ENCODE measurements at regions not wholly inside any gene's neighbourhood (a gene's known extent, or its start where the extent isn't known, plus 50 kb on each side); places are given as distances from the start of the nearest gene placed in this dataset.

DNA sequence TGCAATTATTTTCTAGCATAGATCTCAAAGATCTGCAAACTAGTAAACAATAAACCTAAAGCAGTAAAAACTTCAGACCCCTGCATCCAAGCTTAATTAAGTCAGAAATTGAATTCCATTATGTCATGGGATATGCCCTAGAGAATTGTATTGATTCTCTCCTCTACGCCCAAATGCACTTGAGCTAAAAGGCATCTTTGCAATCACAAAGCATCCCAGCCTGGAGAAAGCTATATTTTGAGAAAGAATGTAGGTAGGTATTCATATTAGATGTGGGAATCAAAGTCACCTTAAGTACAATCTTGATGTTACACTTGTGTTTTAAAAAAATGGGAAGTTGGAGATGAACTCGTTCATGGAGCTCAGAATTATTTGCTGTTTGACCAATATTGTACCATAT, 386.7 kb downstream of the ADAMTS20 start:
- no peak for TF ChIP-seq CTCF (IDR thresholded peaks at IDR 0.05)
- Histone ChIP-seq H3K27ac (no peak overlapping the region), H3K4me3 (no peak overlapping the region)
- DNase-seq (ENCODE audit: low spot score), result no peak

GRCh38 chr12:43162138-43162537, 389.9 kb downstream of the ADAMTS20 start:
- Histone ChIP-seq H3K27ac (no peak overlapping the region), H3K4me3 (no peak overlapping the region)
- no peak for DNase-seq (ENCODE audit: low spot score)
- TF ChIP-seq CTCF (IDR thresholded peaks at IDR 0.05), result no peak

DNA sequence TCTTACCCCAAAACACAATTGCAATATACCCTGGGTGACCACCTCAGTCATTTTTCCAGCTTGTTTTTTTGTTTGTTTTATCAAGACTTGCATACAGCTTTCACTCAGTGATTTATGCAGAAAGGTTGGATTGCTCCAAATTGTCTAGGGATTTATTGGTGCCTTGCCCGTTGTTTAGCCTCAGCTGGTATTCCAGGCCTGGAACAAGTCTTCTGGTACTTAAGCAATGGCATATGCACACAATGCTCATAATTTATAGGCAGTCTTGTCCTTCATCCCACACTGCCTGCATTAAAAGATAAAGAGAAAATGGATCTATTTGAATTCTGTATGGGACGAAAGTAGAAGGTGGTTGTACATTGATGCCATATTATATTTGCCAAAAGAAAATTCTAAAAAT, 392.5 kb downstream of the ADAMTS20 start:
- Histone ChIP-seq H3K27ac (no peak overlapping the region), H3K4me3 (no peak overlapping the region)
- TF ChIP-seq CTCF (IDR thresholded peaks at IDR 0.05), result no peak
- DNase-seq (ENCODE audit: low spot score), result no peak

GRCh38 chr12:43158126-43158525, 393.9 kb downstream of the ADAMTS20 start:
- H3K4me3 ChIP-seq, result no peak overlapping the region
- DNase-seq (ENCODE audit: low spot score), result no peak
- no peak for TF ChIP-seq CTCF (IDR thresholded peaks at IDR 0.05)

DNA sequence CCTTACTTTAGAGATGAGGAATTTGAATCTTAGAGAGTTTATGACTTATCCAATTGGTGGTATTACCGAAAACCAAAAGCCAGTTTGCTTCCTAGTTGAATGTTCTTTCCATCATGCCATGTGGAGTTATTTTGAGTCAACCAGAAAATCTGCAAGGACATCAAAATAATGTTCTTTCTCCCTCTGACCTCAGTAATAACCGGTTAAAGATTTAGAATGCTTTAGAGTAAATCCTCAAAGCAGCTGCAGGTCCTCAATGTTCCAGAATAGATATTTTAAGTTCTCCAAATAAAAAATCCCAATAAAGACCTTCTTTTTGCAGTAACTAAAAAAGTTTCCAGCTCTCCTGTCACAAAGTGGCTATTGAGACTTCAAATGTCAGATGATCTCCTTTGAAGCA, 396.6 kb downstream of the ADAMTS20 start:
- no peak for TF ChIP-seq CTCF (IDR thresholded peaks at IDR 0.05)
- DNase-seq (ENCODE audit: low spot score), result no peak
- Histone ChIP-seq H3K4me3 (no peak overlapping the region), H3K27ac (no peak overlapping the region)

More at GRCh38 chr12:43158126-43158525, 393.9 kb downstream of the ADAMTS20 start:
- H3K27ac ChIP-seq, result no peak overlapping the region

- no peak for TF ChIP-seq CTCF (IDR thresholded peaks at IDR 0.05)
Measured at GRCh38 chr12:43154498-43155045, 397.4 kb downstream of the ADAMTS20 start.

GRCh38 chr12:43151441-43151981, 400.5 kb downstream of the ADAMTS20 start:
- DNase-seq (ENCODE audit: low spot score), result no peak
- Histone ChIP-seq H3K27ac (no peak overlapping the region), H3K4me3 (no peak overlapping the region)
- TF ChIP-seq CTCF (IDR thresholded peaks at IDR 0.05), result no peak

More at GRCh38 chr12:43154498-43155045, 397.4 kb downstream of the ADAMTS20 start:
- no peak for DNase-seq (ENCODE audit: low spot score)
- H3K27ac ChIP-seq, result no peak overlapping the region
- H3K4me3 ChIP-seq, result no peak overlapping the region

All from coronary artery (tissue), 2 donors.